DND-41 (cell line): ENCODE measurements at regions not wholly inside any gene's neighbourhood (a gene's known extent, or its start where the extent isn't known, plus 50 kb on each side); places are given as distances from the start of the nearest gene placed in this dataset.
A peak's percentile ranks its signal among the peaks of the same experiment; 100 is the strongest.

Source experiments
- EZH2 ChIP-seq: IDR thresholded peaks from 3 replicates; pipeline ENCODE4 v1.6.1; 2012; ENCODE audit warnings: borderline replicate concordance, low read depth, mild to moderate bottlenecking, moderate library complexity, low read length, inconsistent platforms; ENCODE audit not compliant: severe bottlenecking
- TF ChIP-seq, protein P1 (sequence below): IDR thresholded peaks from 2 replicates; pipeline ENCODE4 v1.5.1; 2012; ENCODE audit warnings: borderline replicate concordance, low read length, moderate library complexity, mild to moderate bottlenecking; ENCODE audit not compliant: poor library complexity, severe bottlenecking; ENCODE audit errors: extremely low read depth

DNA sequence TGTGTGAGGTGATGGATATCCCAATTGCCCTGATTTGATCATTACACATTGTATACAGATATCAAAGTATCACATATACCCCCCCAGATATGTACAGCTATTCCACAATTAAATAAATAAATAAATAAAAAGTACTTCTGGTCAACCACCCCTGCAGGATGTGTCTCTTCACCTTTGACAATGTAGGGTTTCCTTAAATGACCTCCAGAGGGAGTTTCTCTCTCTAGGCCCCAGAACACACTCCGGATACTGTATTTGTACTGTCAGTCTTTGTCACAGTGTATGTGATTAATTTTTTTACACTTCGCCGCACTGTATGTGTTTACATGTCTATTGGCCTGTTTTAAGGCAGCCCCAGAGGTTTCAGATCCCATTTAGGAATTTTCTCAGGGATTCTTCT, 123.6 kb downstream of the ADCYAP1R1 start:
- TF ChIP-seq, protein P1, sequence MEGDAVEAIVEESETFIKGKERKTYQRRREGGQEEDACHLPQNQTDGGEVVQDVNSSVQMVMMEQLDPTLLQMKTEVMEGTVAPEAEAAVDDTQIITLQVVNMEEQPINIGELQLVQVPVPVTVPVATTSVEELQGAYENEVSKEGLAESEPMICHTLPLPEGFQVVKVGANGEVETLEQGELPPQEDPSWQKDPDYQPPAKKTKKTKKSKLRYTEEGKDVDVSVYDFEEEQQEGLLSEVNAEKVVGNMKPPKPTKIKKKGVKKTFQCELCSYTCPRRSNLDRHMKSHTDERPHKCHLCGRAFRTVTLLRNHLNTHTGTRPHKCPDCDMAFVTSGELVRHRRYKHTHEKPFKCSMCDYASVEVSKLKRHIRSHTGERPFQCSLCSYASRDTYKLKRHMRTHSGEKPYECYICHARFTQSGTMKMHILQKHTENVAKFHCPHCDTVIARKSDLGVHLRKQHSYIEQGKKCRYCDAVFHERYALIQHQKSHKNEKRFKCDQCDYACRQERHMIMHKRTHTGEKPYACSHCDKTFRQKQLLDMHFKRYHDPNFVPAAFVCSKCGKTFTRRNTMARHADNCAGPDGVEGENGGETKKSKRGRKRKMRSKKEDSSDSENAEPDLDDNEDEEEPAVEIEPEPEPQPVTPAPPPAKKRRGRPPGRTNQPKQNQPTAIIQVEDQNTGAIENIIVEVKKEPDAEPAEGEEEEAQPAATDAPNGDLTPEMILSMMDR = peak; percentile 37
- no peak for TF ChIP-seq EZH2
